Vagina (tissue), 2 donors: ENCODE measurements at regions not wholly inside any gene's neighbourhood (a gene's known extent, or its start where the extent isn't known, plus 50 kb on each side); places are given as distances from the start of the nearest gene placed in this dataset.

Experiments
- POLR2AphosphoS5 ChIP-seq, 2 donors: sonication (generic); formaldehyde crosslinking; IDR thresholded peaks; one replicate each; pipeline ENCODE4 v1.9.0; 2017; ENCODE audit warnings: antibody characterized with exemption in 2 of 2, mild to moderate bottlenecking in 2 of 2, low read depth in 1 of 2; ENCODE audit not compliant: insufficient read depth in 1 of 2
- TF ChIP-seq, protein P1 (sequence below), 3 experiments: fragments of 450-650 bp in 2 of 3; fragments of 200-600 bp in 1 of 3; sonication (generic) in 1 of 3; IDR thresholded peaks; one replicate each; pipeline ENCODE4 v1.5.1; 2017 to 2019; ENCODE audit warnings: antibody characterized with exemption in 3 of 3, mild to moderate bottlenecking in 2 of 3, moderate library complexity in 2 of 3

DNA sequence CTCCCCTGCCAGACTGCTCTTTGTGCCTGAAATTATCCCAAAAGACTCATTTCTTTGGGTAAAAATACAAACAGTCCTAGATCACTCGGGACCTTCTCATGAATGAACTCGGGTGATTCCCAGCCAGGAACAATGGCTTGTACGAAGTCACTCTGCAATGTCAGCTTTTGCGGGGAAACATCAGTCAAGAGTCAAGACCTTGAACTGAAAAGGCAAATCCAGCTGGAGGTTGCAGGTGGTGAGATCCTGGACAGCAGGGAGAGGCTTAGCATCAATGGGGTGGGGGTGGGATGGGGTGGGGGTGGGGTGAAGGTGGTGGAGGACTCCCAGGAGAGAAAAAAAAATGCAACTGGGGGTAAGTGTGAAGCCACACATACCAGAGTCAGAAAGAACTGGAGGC, 115.0 kb upstream of the SLC25A33 start:
- TF ChIP-seq, protein P1, sequence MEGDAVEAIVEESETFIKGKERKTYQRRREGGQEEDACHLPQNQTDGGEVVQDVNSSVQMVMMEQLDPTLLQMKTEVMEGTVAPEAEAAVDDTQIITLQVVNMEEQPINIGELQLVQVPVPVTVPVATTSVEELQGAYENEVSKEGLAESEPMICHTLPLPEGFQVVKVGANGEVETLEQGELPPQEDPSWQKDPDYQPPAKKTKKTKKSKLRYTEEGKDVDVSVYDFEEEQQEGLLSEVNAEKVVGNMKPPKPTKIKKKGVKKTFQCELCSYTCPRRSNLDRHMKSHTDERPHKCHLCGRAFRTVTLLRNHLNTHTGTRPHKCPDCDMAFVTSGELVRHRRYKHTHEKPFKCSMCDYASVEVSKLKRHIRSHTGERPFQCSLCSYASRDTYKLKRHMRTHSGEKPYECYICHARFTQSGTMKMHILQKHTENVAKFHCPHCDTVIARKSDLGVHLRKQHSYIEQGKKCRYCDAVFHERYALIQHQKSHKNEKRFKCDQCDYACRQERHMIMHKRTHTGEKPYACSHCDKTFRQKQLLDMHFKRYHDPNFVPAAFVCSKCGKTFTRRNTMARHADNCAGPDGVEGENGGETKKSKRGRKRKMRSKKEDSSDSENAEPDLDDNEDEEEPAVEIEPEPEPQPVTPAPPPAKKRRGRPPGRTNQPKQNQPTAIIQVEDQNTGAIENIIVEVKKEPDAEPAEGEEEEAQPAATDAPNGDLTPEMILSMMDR (IDR thresholded peaks at IDR 0.05): no peak
- TF ChIP-seq POLR2AphosphoS5 (IDR thresholded peaks at IDR 0.05; ENCODE audit: insufficient read depth in 1 of 2, low read depth in 1 of 2): no peak
